Right hindlimb (tissue), 1 donor: ENCODE measurements at regions not wholly inside any gene's neighbourhood (a gene's known extent, or its start where the extent isn't known, plus 50 kb on each side); places are given as distances from the start of the nearest gene placed in this dataset.
"Not testable (repeated sequence)": the region's sequence is repeated elsewhere in the genome, so short reads cannot be mapped to it uniquely, and the experiment has no call there.

Source experiments
- DNase-seq: peaks from one replicate; pipeline ENCODE4 v3.0.0-alpha.2; 2018

DNA sequence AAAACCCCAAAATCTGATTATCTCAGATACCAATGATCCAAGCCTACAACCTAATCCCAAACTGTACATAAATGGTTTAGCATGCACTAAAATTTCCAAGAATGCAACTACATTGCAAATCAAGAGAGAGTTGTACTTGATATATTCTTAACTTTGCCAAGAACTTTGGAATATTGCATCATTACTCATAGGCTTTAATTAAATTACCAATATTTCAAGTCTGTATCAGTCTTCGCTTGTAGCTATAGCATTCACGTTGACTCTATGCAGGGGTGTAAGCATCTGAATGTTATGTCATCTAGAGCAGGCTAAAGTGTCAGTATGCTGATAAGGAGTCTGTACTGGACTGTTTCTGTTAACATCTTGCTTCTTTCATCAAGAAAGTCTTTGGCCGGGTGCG, 56.3 kb downstream of the FOXI3 start:
- DNase-seq = no peak

DNA sequence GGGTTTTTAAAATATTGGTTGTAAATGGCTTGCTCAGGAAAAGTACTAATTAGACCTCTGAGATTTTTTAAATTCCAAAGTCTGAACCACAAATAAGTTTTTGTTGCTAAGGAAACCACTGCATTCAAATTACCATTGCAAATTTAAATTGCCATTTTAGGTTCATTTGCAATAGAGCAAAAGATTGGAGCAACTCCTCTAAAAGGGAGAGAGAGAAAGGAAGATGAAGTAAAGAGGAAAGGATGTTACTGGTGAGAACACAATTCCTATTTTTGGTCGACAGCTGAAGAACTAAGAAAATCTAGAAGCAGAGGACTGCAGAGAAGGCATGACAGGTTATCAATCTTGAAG, 74.9 kb downstream of the FOXI3 start:
- no peak for DNase-seq

DNA sequence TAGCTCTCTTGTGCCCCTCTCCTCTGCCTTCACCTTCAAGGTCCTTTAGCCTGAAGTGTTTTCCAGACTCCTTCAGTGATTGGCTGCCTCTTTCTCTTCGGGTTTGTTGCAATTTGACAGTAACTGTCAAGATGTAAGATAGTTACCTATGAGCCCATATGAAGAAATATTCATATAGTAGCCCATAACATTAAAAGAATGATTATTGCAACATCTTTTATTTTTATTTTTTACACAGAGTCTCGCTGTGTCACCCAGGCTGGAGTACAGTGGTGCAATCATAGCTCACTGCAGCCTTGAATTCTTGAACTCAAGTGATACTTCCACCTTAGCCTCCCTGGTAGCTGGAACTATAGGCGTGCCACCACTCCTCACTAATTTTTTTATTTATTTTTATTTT, 80.5 kb downstream of the FOXI3 start:
- no peak for DNase-seq

DNA sequence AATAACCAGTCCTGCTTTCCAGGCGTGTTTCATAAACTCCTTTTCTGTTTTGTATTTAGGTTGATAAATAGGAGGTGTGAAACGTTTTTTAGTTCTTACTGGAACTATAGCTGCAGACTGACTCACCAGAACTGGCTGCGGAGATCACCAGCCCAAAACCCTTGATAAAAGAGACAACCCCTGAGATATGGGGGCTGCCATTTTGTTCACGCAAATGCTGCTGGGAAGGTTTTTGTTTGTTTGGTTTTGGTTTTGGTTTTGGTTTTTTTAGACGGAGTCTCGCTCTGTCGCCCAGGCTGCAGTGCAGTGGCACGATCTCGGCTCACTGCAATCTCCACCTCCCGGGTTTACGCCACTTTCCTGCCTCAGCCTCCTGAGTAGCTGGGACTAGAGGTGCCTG, 87.1 kb downstream of the FOXI3 start:
- not testable (repeated sequence) for DNase-seq

- DNase-seq = no peak
Measured at GRCh38 chr2:88355486-88355885, 97.0 kb downstream of the FOXI3 start.

GRCh38 chr2:88351249-88351601, 101.3 kb downstream of the FOXI3 start:
- DNase-seq = no peak

- DNase-seq = peak; percentile 30
Measured at GRCh38 chr2:88350331-88351248, 101.9 kb downstream of the FOXI3 start.

GRCh38 chr2:88345842-88346241, 106.7 kb downstream of the FOXI3 start:
- no peak for DNase-seq

GRCh38 chr2:88342749-88343148, 109.7 kb downstream of the FOXI3 start:
- no peak for DNase-seq

GRCh38 chr2:88334418-88334817, 118.1 kb downstream of the FOXI3 start:
- no peak for DNase-seq

- DNase-seq = no peak
Measured at GRCh38 chr2:88331239-88331638, 121.3 kb downstream of the FOXI3 start.

DNA sequence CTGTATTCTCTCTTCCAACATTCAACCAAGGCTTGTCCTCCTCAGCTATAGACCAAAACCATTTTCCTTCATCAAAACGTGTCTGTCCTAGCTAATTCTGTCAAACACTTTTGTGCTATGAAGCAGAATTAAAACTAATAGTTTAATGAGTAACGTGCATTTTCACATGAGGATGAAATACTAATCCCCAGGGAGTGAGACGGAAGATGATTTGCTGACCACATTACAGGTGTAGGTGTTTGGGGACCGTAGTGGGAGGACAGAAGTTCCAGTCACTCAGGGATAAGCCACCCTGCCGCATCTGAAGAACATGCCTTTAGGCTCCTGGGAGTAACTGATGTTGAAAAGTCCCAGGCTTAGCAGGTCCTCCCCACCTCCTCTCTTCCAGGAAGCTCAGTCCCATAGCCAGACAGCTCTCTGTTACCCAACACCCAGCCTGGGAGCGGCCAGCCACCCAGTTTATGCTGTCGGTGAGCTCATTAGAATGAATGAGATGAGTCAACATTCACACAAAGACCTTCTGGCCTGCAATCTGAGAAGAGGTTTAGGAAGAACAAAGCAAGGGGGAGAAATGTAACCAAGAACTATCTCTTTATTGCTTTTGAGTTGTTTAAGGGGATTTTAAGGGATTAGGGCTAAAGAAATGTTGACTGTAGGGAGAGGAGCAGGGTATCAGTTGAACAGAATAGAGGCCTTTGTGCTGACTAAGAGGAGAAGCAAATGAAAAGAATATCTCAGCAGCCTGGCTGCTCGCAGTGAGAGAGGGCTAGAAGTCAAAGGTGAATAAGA, 122.5 kb downstream of the FOXI3 start:
- no peak for DNase-seq

DNA sequence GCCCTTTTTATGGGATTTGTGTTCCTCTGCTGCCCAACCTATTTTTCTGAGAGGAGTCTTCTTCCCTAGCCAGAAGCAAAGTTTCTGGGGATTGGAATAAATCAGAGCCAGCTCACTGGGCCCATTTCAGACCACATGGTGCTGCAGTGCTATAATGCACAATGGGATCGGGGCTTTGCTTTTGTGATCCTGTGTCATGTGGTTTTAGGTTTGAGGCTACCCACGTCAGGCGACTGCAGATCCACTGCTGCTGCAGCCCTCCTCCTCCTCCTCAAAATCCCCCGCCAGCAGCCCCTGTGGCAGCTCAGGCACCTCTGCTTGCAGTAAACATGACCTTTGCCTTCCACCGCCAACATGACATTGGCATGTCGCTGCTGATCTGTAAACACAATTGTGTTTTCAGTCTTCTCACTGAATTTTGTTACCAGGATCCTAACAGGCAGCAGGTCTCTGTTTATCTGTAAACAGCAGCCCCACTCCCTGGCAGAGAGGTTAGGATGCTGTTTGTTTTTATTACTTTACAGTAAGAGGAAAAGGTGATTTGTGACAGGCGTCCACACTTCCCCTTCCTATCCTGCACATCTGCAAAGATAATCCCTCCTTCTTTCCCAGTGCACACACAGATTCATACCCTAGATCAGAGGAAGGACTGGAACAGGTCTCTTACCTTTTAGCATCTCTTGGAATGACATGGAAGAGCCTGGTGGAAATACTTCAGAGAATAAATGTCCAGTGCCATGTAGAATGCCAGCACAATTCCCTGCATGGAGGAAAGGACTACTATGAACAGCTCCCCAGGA, 130.8 kb downstream of the FOXI3 start:
- no peak for DNase-seq

DNA sequence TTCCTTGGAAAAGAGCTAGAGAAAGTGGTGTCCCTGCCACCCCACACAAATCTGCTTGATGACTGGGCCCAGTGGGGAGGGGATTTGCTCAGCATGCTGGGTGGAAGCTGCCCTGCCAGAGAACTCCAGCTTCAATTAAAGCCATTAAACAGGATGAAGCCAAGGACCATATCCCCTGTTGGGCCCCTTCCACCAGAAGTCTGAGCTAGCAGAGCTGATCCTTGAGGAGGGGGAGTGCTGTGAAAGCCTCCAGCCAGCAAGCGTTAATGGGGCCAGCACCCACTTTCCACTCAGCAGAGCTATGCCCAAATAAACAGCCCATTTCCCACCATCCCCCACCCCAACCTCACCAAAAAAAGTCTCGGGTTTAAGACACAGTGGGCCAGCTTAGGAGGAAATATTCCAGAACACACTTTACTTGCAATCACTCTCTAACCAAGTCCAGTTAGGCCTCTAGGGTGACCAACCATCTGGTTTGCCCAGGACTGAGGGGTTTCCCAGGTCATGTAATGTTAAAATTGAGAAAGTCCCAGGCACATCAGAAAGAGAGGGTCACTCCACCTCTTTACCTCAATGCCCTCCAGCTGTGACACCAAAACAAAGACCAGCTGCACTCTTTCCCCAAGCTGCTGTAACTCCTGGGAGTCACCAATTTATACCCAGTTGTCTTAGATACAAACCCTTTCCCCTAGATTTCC, 132.3 kb downstream of the FOXI3 start:
- DNase-seq = no peak

DNA sequence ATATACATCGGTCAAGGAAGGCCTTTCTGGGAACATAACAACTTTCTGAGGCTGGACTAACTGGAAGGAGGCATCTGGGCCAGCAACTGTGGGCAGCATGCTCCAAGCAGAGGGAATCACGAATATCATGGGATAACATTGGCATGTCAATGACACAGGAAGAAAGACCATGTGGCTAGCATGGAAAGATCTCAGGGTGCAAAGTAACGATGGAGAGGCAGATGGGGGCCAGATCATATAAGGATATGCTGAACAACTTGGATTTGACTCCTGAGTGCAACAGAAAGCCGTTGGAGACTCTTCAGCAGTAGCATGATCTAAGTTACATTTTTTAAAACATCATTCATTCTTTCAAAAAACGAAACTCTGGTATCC, 133.6 kb downstream of the FOXI3 start:
- DNase-seq = no peak

GRCh38 chr2:88318071-88318955, 134.2 kb downstream of the FOXI3 start:
- DNase-seq = no peak

DNA sequence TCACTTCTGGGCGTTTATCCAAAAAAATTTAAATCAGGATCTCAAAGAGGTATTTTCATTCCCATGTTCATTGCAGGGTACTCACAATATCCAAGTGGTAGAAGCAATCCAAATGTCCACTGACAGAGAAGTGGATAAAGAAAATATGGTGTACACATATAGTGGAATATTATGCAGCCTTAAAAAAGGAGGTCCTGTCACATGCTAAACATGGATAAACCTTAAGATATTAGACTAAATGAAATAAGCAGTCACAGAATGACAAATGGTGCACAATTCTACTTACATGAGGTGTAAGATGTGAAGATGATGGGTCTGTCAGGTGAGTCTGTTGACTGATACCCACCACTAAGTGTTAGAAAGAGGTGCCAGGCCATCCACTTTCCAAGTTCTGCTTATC, 140.6 kb downstream of the THNSL2 start:
- no peak for DNase-seq

- DNase-seq = no peak
Measured at GRCh38 chr2:88307817-88308216, 137.7 kb downstream of the THNSL2 start.

- no peak for DNase-seq
Measured at GRCh38 chr2:88303865-88304264, 133.7 kb downstream of the THNSL2 start.

- no peak for DNase-seq
Measured at GRCh38 chr2:88296247-88296646, 126.1 kb downstream of the THNSL2 start.

DNA sequence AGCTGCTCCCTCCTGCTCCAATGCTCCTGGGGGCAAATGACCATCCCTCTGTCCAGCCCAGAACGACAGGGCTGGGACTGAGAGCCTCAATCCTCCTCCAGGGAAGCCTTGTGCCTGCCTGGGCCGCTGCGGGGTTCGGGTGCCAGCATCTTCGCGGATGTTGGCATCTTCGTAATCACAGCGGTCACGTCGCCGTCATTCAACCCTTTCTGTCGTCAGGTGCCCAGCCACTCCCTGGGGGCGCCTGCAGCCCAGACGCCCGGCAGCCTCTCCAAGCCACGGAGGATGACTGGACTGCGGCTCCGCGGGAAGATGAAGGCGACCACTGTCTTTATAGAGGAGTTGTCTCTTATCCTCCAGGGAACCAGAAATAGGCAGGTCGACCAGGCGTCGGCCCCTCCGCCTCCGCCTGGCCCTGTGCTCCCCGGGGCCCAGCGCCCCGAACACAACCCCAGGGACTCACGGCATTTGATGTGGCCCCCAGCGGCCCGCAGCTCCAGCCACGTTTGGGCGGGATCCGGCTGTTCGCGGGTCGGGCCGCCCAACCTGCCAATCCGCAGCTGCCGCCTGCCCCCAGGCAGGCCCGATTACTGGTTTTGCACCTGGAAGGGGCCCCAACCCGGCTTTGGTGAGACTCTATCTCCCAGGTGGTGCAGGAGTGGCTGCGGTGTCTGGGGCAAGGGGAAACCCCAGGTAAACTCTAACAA, 113.9 kb downstream of the THNSL2 start:
- DNase-seq = no peak
